Neutrophil (primary cell): ENCODE measurements at regions not wholly inside any gene's neighbourhood (a gene's known extent, or its start where the extent isn't known, plus 50 kb on each side); places are given as distances from the start of the nearest gene placed in this dataset.

Experiments used
- H3K27ac ChIP-seq: fragments of 200-600 bp; sonication (generic); 2 replicates; pipeline ENCODE4 v1.5.1; 2016; ENCODE audit warnings: mild to moderate bottlenecking, moderate library complexity
- H3K27me3 ChIP-seq: fragments of 200-600 bp; sonication (generic); 2 replicates; pipeline ENCODE4 v1.6.0; 2016; ENCODE audit warnings: mild to moderate bottlenecking
- H3K36me3 ChIP-seq: fragments of 200-600 bp; sonication (generic); 2 replicates; pipeline ENCODE4 v1.5.1; 2017
- H3K4me1 ChIP-seq, 2 experiments: fragments of 200-600 bp in 1 of 2; sonication (generic) in 1 of 2; 1 replicate in 1 of 2; 2 replicates in 1 of 2; pipeline versions ENCODE4 v1.5.1 to v1.6.1; 2013 to 2016; ENCODE audit warnings: low read depth in 1 of 2, low read length in 1 of 2, mild to moderate bottlenecking in 1 of 2, moderate library complexity in 1 of 2; ENCODE audit not compliant: control insufficient read depth in 1 of 2, insufficient read depth in 1 of 2
- H3K4me3 ChIP-seq, 2 experiments: fragments of 200-600 bp in 1 of 2; sonication (generic) in 1 of 2; 1 replicate in 1 of 2; 2 replicates in 1 of 2; pipeline ENCODE4 v1.5.1; 2013 to 2016; ENCODE audit warnings: low read depth in 1 of 2, low read length in 1 of 2, mild to moderate bottlenecking in 1 of 2, moderate library complexity in 1 of 2
- H3K9me3 ChIP-seq: fragments of 200-600 bp; sonication (generic); 2 replicates; pipeline ENCODE4 v1.5.1; 2016
- TF ChIP-seq, protein P1 (sequence below): fragments of 200-600 bp; sonication (generic); IDR thresholded peaks from 2 replicates; pipeline ENCODE4 v1.5.1; 2016; ENCODE audit warnings: antibody characterized with exemption

DNA sequence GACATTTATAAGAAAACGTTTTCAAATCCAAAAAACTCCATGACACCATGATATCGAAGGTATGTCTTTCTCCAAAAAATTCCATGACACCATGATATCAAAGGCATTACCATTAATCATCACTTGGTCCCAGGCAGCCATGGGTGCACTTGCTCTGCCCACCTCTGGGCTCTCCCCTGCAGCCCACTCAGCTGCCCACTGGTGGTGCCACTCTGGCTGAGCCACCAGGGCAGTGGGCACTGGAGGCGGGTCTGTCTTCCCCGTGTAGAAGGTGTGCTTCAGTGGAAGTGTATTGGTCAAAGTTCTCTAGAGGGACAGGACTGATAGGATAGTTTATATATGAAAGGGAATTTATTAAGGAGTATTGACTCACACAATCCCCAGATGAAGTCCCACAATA is 240.4 kb downstream of the KLF6 start:
- Histone ChIP-seq H3K27me3 (no peaks in the 10 kb centered on the region), H3K9me3 (no peaks in the 10 kb centered on the region), H3K4me3 (no peak overlapping the region), H3K36me3 (no peaks in the 10 kb centered on the region), H3K4me1 (no peaks in the 10 kb centered on the region), H3K27ac (no peak overlapping the region)
- TF ChIP-seq, protein P1, sequence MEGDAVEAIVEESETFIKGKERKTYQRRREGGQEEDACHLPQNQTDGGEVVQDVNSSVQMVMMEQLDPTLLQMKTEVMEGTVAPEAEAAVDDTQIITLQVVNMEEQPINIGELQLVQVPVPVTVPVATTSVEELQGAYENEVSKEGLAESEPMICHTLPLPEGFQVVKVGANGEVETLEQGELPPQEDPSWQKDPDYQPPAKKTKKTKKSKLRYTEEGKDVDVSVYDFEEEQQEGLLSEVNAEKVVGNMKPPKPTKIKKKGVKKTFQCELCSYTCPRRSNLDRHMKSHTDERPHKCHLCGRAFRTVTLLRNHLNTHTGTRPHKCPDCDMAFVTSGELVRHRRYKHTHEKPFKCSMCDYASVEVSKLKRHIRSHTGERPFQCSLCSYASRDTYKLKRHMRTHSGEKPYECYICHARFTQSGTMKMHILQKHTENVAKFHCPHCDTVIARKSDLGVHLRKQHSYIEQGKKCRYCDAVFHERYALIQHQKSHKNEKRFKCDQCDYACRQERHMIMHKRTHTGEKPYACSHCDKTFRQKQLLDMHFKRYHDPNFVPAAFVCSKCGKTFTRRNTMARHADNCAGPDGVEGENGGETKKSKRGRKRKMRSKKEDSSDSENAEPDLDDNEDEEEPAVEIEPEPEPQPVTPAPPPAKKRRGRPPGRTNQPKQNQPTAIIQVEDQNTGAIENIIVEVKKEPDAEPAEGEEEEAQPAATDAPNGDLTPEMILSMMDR = no peak

DNA sequence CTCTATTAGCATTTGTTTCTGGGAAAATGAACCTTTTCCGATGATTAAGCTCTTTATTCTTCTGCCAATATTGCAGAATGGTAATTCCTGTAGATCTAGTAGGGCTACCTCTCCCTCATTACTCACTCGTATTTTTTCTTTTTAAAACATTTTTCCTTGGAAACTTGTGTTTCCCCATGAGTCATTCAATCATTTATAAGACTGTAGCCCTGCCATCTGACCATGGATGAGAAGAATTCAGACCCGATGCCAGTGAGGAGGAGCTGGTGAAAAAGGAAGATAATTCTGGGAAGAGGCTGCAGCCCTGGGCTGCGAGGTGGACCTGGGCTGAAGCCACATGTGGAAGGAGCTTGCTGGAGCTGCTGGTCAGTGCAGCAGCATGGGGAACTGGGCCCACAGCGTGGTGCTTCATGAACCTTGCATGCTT is 242.8 kb downstream of the KLF6 start:
- Histone ChIP-seq H3K9me3 (no peaks in the 10 kb centered on the region), H3K4me1 (no peaks in the 10 kb centered on the region), H3K36me3 (no peaks in the 10 kb centered on the region), H3K27me3 (no peaks in the 10 kb centered on the region), H3K27ac (no peak overlapping the region), H3K4me3 (no peak overlapping the region)
- TF ChIP-seq, protein P1 = no peak

DNA sequence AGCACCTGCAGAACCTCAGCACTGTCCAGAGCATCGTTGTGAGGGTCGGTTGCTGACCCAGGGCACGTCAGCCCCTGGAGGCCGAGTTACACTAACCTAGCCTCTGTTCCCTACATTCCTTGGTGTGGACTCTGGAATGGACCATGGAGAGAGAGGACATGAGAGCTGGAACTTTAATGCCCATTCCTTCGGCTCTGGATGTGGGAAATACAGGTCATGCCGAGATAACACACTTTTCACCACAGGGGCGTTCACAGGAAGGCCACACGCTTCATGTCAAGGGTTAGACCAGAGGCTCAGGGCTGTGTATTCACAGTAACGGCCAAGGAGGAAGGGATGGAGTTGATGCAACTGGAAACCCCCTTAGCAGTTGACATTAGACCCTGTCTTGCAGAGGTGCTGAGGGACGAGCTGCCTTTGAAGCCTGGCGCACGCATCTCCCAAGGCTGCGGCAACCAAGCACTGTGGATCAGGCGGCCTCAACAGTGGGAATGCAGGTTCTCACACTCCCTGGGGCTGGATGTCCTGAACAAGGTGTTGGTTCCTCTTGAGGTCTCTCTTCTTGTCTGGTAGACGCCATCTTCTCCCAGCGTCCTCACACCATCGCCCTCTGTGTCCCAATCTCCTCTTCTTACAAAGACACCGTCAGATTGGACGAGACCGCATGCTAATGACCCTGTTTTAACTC is 245.2 kb downstream of the KLF6 start:
- TF ChIP-seq, protein P1 = no peak
- H3K27ac ChIP-seq = no peak overlapping the region
- H3K4me3 ChIP-seq = no peak overlapping the region

DNA sequence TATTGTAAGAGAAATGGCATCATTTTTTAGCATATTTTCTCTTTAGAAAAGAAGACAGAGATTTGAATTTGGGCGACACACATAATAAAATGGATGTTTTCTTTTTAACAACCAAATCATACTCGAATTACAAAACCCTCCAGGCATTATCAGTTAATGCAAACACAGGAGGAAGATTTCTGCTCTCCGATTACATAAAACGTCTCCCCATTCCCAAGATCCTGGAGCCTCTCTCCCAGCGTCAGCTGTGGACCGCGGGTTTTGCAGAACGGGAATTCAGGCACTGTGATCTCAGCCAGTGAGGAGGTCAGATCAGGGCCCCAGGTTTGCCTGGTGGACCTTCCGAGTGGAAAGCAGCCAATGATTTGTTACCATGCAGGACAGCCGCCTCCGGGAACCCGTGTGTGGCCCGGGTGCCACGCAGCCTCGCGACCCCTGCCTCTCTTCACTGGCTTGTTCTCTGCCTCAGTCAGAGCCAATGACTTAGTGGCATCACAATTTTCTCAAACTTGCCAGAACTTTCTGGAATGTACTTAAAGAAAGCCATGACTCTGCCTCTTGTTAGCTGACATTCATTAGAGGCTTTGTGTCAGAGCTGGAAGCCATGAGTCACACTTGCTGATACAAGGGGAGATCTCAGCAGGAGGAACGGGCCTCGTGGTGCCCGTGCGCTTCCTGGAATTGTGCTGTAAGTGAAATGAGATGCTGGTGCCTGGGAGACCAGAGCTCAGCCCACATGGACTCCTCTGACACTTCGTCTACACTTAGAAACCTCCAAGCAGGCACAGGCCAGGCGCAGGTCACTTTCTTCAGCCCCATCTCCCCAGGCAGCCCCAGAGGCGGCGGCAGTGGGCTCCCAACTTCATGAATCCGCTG is 246.1 kb downstream of the KLF6 start:
- H3K4me3 ChIP-seq = no peak overlapping the region
- no peak overlapping the region for H3K27ac ChIP-seq
- no peaks in the 10 kb centered on the region for H3K36me3 ChIP-seq
- TF ChIP-seq, protein P1 = no peak
- no peaks in the 10 kb centered on the region for H3K4me1 ChIP-seq
- no peaks in the 10 kb centered on the region for H3K9me3 ChIP-seq
- no peaks in the 10 kb centered on the region for H3K27me3 ChIP-seq

More for the DNA sequence above, 245.2 kb downstream of the KLF6 start:
- Histone ChIP-seq H3K4me1 (no peaks in the 10 kb centered on the region), H3K9me3 (no peaks in the 10 kb centered on the region), H3K36me3 (no peaks in the 10 kb centered on the region), H3K27me3 (no peaks in the 10 kb centered on the region)

DNA sequence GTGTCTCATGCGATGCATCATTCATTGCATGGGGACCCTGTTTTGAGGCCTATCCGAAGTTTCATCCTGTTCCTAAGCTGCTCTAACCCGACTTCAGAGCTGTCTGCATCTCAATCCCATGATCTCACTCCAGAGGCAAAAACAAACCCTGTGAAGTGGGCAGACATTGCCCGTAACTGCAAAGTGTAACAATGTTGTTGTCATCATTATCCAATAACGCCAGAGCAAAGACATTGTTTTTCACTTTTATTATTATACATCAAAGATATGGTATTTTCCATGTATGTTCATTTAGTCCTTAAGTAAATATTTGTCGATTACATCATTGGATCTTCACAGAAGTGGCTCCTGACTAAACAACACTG is 246.7 kb downstream of the KLF6 start:
- Histone ChIP-seq H3K9me3 (no peaks in the 10 kb centered on the region), H3K36me3 (no peaks in the 10 kb centered on the region), H3K27me3 (no peaks in the 10 kb centered on the region), H3K4me1 (no peaks in the 10 kb centered on the region), H3K4me3 (no peak overlapping the region), H3K27ac (no peak overlapping the region)
- TF ChIP-seq, protein P1 = no peak
